Testis (tissue), 2 donors: ENCODE measurements at regions not wholly inside any gene's neighbourhood (a gene's known extent, or its start where the extent isn't known, plus 50 kb on each side); places are given as distances from the start of the nearest gene placed in this dataset.

Experiments
- DNase-seq: peaks from one replicate; pipeline ENCODE4 v3.0.0-alpha.2; 2019
- H3K27ac ChIP-seq, 2 donors: fragments of 200-600 bp; sonication (generic); one replicate each; pipeline ENCODE4 v1.5.1; 2019
- H3K27me3 ChIP-seq: fragments of 200-600 bp; sonication (generic); one replicate; pipeline ENCODE4 v1.5.1; 2019
- H3K36me3 ChIP-seq: fragments of 200-600 bp; sonication (generic); one replicate; pipeline ENCODE4 v1.5.1; 2017; ENCODE audit warnings: low read depth; ENCODE audit errors: missing control alignments
- H3K4me1 ChIP-seq: fragments of 200-600 bp; sonication (generic); one replicate; pipeline ENCODE4 v1.5.1; 2019
- H3K4me3 ChIP-seq, 2 donors: fragments of 200-600 bp; sonication (generic); one replicate each; pipeline ENCODE4 v1.5.1; 2017 to 2019
- H3K9me3 ChIP-seq: fragments of 200-600 bp; sonication (generic); one replicate; pipeline ENCODE4 v1.5.1; 2017
- CTCF ChIP-seq, 3 experiments: fragments of 450-650 bp in 2 of 3; fragments of 200-600 bp in 1 of 3; sonication (generic) in 1 of 3; IDR thresholded peaks; one replicate each; pipeline ENCODE4 v1.5.1; 2016 to 2019; ENCODE audit warnings: antibody characterized with exemption in 3 of 3, mild to moderate bottlenecking in 2 of 3, moderate library complexity in 1 of 3
- POLR2A ChIP-seq: fragments of 450-650 bp; IDR thresholded peaks from one replicate; pipeline ENCODE4 v1.6.1; 2017; ENCODE audit warnings: antibody characterized with exemption, mild to moderate bottlenecking, moderate library complexity
- WGBS, 2 donors: methylation state at CpG; one replicate each; pipeline ENCODE4 v1.1.5; 2018; 5-methylcytosine and 5-hydroxymethylcytosine counted together
- intact Hi-C: fragments of 100-400 bp; cut with DNase I; formaldehyde crosslinking; loops from one replicate; pipeline ENCODE4 v1.15.1; 2023; ENCODE audit warnings: low total_unique reads

- Histone ChIP-seq H3K36me3 (no peaks in the 10 kb centered on the region), H3K9me3 (no peaks in the 10 kb centered on the region), H3K27me3 (no peaks in the 10 kb centered on the region), H3K4me1 (no peaks in the 10 kb centered on the region), H3K27ac (no peak overlapping the region), H3K4me3 (no peak overlapping the region)
- WGBS, 2 donors, result 91 to 92% methylated on average over 5 of the region's 5 CpGs
- intact Hi-C loops, result no loop called here
- TF ChIP-seq POLR2A, result no peak
- DNase-seq, result no peak
These were observed 562.2 kb upstream of the MEF2C start for GRCh38 chr5:89445106-89445745.

GRCh38 chr5:89444088-89444487 is 561.1 kb upstream of the MEF2C start:
- DNase-seq, result no peak
- Histone ChIP-seq H3K4me1 (no peaks in the 10 kb centered on the region), H3K36me3 (no peaks in the 10 kb centered on the region), H3K27me3 (no peaks in the 10 kb centered on the region), H3K27ac (no peak overlapping the region), H3K4me3 (no peak overlapping the region), H3K9me3 (no peaks in the 10 kb centered on the region)
- WGBS, 2 donors, result 75 to 78% methylated on average over 3 of the region's 3 CpGs
- no peak for TF ChIP-seq CTCF (IDR thresholded peaks at IDR 0.05)
- no peak for TF ChIP-seq POLR2A
- intact Hi-C loops, result no loop called here

GRCh38 chr5:89443508-89443907 is 560.5 kb upstream of the MEF2C start:
- 54 to 62% methylated on average over 1 of the region's 1 CpG for WGBS, 2 donors
- H3K9me3 ChIP-seq, result no peaks in the 10 kb centered on the region
- H3K36me3 ChIP-seq, result no peaks in the 10 kb centered on the region
- no peak overlapping the region for H3K4me3 ChIP-seq
- no peak overlapping the region for H3K27ac ChIP-seq
- no peak for TF ChIP-seq POLR2A
- no peak for TF ChIP-seq CTCF (IDR thresholded peaks at IDR 0.05)
- intact Hi-C loops, result no loop called here
- no peaks in the 10 kb centered on the region for H3K27me3 ChIP-seq
- DNase-seq, result no peak
- no peaks in the 10 kb centered on the region for H3K4me1 ChIP-seq

GRCh38 chr5:89441965-89442364 is 559.0 kb upstream of the MEF2C start:
- TF ChIP-seq POLR2A, result no peak
- no peak for TF ChIP-seq CTCF (IDR thresholded peaks at IDR 0.05)
- H3K9me3 ChIP-seq, result no peaks in the 10 kb centered on the region
- intact Hi-C loops, result no loop called here
- H3K4me1 ChIP-seq, result no peaks in the 10 kb centered on the region
- H3K27me3 ChIP-seq, result no peaks in the 10 kb centered on the region
- H3K36me3 ChIP-seq, result no peaks in the 10 kb centered on the region
- no peak for DNase-seq
- no peak overlapping the region for H3K27ac ChIP-seq
- no peak overlapping the region for H3K4me3 ChIP-seq

- Histone ChIP-seq H3K4me3 (no peak overlapping the region), H3K4me1 (no peaks in the 10 kb centered on the region), H3K27me3 (no peaks in the 10 kb centered on the region), H3K9me3 (no peaks in the 10 kb centered on the region), H3K27ac (no peak overlapping the region), H3K36me3 (no peaks in the 10 kb centered on the region)
- 81% methylated on average over 2 of the region's 2 CpGs for WGBS, 2 donors
- no peak for TF ChIP-seq CTCF (IDR thresholded peaks at IDR 0.05)
- TF ChIP-seq POLR2A, result no peak
- intact Hi-C loops, result no loop called here
- no peak for DNase-seq
These were observed 557.7 kb upstream of the MEF2C start for GRCh38 chr5:89440670-89441069.
